CD4-positive, alpha-beta T cell treated with Interleukin-15 for 1 hour (primary cell): ENCODE measurements at regions not wholly inside any gene's neighbourhood (a gene's known extent, or its start where the extent isn't known, plus 50 kb on each side); places are given as distances from the start of the nearest gene placed in this dataset.
"Not testable (repeated sequence)": the region's sequence is repeated elsewhere in the genome, so short reads cannot be mapped to it uniquely, and the experiment has no call there.

Experiments
- DNase-seq: peaks from one replicate; pipeline ENCODE4 v3.0.0-alpha.2; 2020

GRCh38 chr9:39674437-39675210 lies 319.2 kb downstream of the SPATA31A1 start:
- DNase-seq, result not testable (repeated sequence)

GRCh38 chr9:39675211-39675553 lies 319.7 kb downstream of the SPATA31A1 start:
- DNase-seq, result not testable (repeated sequence)

GRCh38 chr9:39678534-39679263 lies 323.2 kb downstream of the SPATA31A1 start:
- not testable (repeated sequence) for DNase-seq

GRCh38 chr9:39680694-39681401 lies 325.4 kb downstream of the SPATA31A1 start:
- not testable (repeated sequence) for DNase-seq

GRCh38 chr9:39728862-39729261 lies 373.4 kb downstream of the SPATA31A1 start:
- not testable (repeated sequence) for DNase-seq

- not testable (repeated sequence) for DNase-seq
These were observed 389.4 kb downstream of the SPATA31A1 start for GRCh38 chr9:39744898-39745297.

GRCh38 chr9:39775570-39775969 lies 420.1 kb downstream of the SPATA31A1 start:
- not testable (repeated sequence) for DNase-seq

- DNase-seq, result not testable (repeated sequence)
These were observed 435.9 kb downstream of the SPATA31A1 start for GRCh38 chr9:39791356-39791755.

GRCh38 chr9:39797935-39798334 lies 442.5 kb downstream of the SPATA31A1 start:
- DNase-seq, result not testable (repeated sequence)

GRCh38 chr9:39799252-39799651 lies 443.8 kb downstream of the SPATA31A1 start:
- DNase-seq, result not testable (repeated sequence)

GRCh38 chr9:39802561-39802960 lies 447.1 kb downstream of the SPATA31A1 start:
- not testable (repeated sequence) for DNase-seq

GRCh38 chr9:39809401-39810226 lies 454.1 kb downstream of the SPATA31A1 start:
- DNase-seq, result peak; percentile 30

- not testable (repeated sequence) for DNase-seq
These were observed 454.9 kb downstream of the SPATA31A1 start for GRCh38 chr9:39810401-39810800.

GRCh38 chr9:39811615-39812014 lies 456.1 kb downstream of the SPATA31A1 start:
- not testable (repeated sequence) for DNase-seq

GRCh38 chr9:39828457-39828856 lies 473.0 kb downstream of the SPATA31A1 start:
- not testable (repeated sequence) for DNase-seq
